GOT3 (cell line): ENCODE measurements at regions not wholly inside any gene's neighbourhood (a gene's known extent, or its start where the extent isn't known, plus 50 kb on each side); places are given as distances from the start of the nearest gene placed in this dataset.
"Not testable (repeated sequence)": the region's sequence is repeated elsewhere in the genome, so short reads cannot be mapped to it uniquely, and the experiment has no call there.

Experiments used
- DNase-seq: peaks from one replicate; lab custom pipeline; 2025; ENCODE audit warnings: mixed read lengths; lab: John Stamatoyannopoulos, UW

DNA sequence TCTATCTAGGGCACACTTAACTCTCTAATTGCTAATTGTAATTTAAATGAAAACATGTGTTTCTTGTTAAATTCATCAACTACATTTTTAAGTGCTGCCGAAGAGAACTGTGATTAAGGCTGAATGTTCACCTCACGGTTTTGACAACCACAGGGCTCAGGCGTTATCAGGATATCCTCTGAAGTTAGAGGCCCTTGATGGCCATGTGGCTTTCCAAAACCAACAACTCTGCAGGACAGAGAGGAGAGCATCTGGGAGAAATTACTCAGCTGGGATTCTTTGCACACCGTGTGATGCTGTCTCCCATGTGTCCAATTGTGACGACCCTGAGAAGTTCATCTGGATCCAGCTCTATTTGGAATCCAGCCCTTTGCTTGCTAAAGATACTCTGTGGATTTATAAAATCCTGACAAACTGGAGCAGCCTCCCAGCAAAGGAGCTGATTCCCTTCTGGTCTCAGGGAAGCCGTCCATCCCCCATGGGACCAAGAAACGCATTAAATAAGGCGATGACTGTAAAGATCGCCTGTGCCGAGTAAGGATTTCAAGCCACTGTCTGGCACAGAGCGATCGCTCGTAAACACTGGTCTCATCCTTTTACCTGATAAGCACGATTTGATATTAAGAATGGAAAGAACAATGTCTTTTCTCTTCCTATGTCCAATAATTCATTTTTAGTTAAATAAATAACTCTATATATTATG, 401.1 kb downstream of the CD83 start:
- no peak for DNase-seq

DNA sequence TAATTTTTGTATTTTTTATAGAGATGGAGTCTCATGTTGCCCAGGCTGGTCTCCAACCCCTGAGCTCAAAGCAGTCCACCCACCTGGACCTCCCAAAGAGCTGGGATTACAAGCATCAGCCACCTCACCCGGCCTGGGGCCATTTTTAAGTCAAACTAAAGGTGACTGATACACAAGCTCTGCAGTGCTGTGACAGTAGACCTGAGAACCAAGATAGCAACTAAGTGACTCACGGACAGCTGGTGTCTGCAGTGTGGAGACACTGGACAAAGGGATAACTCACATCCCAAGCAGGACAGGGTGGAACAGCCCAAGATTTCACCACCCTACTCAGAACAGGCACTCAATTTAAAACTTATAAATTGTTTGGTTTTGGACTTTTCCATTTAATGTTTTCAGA, 402.5 kb downstream of the CD83 start:
- no peak for DNase-seq

DNA sequence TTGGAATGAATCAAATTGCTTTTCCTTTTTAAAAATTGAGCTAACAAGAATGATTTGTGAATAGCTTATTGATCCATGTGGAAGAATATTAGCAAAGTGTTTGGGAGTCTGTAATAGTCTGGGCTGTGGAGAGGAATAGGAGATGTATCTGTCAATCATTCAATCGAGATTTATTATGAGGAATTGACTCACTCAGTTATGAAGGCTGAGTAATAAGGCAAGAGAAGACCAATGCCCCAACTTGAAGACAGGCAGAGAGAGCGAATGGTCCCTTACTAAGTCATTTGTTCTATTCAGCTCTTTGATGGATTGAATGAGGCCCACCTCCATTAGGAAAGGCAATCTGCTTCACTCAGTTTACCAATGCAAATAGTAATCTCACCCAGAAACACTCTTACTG, 403.0 kb downstream of the CD83 start:
- DNase-seq: no peak

DNA sequence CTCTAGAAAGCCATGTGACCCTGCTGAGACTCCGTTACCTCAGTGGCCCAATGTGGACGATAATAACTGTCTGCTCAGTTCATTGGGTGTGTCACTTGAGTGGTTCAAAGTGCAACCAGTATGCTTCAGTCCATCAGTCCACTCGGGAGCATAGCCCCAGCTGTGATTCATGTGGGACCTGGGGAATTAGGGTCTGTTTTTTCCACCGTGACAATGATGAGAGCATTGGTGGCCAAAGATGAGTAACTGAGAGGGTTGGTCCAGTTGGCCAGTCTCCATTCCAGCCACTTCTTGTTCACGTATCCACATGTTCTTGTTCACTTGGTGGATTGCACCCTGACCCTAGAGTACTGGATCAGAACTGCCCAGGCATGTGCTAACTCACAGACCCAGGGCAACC, 403.6 kb downstream of the CD83 start:
- DNase-seq: no peak

DNA sequence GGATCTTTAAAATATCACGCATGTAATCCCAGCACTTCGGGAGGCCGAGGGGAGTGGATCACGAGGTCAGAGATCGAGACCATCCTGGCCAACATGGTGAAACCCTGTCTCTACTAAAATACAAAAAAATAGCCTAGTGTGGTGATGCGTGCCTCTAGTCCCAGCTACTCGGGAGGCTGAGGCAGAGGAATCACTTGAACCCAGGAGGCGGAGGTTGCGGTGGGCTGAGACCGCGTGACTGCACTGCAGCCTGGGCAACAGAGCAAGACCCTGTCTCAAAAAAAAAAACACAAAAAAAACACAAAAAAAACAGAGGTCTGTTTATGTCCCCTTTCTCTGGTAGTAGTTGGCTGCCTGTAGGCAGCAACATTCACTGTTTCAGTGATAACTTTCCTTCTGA, 404.3 kb downstream of the CD83 start:
- not testable (repeated sequence) for DNase-seq

DNA sequence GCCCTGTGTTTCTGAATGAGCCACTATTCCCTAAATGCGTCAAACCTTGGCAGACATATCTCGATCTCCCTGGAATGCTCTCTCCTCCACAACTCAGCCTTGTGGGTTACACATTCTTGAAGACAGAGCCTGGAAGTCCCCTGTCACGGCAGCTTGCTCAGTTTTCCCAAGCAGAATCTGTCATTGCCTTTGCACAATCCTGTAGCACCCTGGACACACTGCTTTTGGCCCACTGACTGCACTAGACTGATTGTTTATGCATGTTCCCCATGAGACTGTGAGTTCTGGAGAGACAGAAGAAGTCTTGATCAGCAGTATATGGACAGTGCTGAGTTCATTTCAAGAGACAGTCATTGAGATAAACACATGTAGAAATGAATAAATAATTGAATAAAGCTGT, 406.7 kb downstream of the CD83 start:
- no peak for DNase-seq

DNA sequence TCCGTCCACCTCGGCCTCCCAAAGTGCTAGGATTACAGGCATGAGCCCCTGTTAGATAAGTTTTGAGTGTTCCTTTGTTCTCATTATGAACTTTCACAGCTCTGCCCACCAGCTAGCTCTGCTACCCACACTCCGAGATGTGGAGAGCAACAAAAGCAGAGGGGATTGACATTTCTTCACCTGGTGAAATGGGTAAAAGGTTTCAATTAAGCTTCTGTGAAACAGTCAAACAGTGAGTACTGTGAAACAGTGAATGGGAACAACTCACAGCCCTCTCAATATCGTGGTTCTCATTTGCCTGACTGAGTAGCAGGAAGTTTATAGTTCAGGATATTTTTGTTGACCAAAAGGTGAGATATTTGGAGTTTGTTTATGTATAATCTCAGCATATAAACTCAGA, 412.8 kb downstream of the CD83 start:
- DNase-seq: no peak

DNA sequence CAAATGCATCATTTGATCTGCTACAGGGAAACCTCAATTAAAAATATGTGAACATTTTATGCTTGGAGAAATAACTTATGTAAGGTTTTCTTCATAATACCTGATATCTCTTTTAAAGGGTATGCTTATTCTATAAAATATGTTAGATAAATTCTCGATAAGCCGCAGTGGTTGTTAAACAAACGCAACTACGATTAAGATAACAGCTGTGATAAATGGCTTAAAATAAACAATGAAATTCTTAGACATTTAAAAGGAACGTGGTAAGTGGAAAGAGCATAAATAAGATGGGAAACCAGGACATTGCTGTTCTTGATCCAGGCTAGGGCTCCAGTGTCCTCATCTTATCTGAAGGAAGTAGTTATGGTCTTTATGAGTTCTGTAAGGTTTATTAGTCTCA, 415.9 kb downstream of the CD83 start:
- no peak for DNase-seq

DNA sequence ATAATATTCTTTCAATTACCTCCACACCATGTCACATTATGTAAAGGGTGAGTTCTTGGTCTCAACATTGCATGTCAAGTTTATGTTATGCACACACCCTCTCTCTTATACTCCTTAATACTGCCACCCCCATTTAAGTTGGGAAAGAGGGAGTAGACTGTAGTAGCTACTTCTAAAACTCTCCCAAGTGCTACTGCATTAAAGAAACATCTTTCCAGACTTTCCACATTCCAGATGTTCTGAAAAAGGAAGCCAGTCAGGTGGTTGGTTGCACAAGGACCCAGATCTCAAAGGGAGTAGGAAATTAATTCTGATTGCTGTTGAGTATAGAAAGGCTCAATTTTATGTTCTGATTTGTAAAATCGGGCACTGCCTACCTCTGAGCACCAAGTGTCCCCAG, 419.5 kb downstream of the CD83 start:
- no peak for DNase-seq

DNA sequence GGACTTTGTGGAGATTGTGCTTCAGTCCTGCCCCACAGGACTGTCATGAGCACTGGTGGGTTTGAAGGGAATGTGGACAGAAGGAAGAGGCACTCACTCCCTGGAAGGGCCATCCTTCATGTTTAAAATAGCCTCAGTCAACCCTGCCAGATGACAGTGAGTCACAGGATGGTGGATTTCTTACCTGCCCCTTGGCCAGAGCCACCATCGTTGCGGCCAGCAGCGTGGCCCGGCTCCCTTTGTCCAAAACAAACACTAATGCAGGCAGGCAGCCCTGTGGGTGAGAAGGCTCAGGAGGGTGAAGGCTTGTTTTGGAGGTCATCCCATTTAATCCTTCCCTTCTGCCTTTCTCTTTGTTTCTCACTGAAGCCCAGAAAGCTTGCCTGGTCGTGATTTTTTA, 422.7 kb downstream of the CD83 start:
- no peak for DNase-seq

DNA sequence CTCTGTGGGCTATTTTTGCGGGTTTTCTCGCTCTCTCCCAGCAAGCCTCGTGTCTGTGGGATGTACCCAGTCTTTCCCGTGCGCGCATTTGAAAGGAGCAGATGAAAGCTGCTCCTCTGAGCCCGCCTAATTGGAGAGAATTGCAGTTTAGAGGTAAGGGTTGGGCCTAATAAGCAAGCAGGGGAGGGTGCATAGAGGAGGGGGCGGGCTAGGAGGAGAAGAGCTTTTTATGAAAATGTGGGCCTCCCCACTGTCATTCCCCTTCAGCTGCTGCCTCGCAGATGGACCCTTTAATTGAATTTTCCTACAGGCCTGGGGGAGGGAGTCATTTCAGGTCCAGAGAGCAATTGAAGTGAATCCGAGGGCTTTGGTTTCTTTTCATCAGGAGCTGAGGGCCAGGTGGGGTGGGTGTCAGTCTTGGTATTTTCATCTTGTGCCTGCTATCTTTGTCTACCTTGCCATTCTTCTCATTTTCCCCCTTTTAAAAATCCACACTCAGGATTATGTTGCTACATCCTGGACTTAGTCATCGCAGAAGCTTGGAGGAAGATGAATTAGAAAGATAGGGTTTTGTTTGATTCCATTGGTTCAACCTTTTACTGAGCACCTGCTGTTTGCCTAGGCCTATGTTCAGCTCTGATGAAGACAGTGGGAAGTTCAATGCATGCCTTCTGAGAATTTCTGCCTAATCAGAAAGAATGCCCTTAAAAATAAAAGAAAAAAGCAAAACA, 423.4 kb downstream of the CD83 start:
- DNase-seq: no peak

DNA sequence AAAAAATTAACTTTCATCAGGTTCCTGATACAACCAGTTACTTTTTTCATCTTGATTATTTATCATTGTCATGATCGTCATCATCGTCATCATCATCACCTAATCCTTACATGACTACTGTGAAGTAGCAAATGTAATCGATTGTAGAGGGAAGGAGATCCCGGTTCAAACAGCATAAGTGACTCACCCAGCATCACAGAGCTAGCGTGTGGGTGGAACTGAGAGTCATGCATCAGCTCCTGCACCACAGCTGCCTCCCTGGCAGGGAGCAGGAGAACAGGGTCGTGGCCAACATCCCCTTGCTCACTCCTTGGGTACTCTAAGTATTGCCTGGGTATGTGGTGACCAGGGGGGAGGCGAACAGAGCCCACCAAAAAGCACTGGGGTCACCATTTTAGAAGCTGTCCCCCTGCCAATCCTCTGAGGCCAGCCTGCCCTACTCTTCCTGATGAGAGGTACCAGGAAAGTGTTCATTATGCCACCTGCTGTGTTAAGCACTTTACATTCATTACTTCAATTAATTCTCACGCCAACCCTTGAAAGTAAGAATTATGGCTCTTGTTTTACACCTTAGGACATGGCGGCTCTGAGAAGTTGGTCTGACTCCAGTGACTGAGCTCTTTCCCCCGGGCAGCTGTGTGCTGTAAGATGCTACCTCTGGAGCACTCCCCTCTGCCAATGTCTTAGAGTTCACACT, 425.2 kb downstream of the CD83 start:
- DNase-seq: no peak

DNA sequence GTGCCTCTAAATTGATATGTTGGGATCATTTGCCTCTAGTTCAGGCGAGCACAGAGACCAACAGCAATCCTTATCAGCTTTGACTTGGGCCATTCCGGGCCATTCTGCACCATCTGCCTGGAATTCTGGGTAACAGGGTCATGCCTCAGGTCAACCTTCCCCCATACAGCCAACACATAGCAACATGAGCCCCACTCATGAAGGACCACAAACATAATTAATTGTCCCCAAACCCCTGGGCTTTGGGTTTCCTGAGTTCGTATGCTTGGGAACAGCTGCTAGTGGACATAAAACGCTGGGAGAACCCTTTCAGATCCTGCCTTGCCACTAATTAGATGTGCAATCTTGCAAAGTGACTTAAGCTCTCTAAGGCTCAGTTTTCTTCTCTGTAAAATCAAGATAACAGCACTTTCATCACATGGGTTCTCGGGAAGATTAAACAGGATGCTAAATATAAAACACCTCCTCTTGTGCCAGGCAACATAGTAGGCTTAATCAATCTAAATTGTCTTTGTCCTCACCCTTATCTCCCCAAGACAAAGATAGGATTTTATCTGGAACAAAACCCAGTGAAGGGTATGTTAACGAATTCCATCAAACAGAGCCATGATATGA, 426.5 kb downstream of the CD83 start:
- DNase-seq: no peak

DNA sequence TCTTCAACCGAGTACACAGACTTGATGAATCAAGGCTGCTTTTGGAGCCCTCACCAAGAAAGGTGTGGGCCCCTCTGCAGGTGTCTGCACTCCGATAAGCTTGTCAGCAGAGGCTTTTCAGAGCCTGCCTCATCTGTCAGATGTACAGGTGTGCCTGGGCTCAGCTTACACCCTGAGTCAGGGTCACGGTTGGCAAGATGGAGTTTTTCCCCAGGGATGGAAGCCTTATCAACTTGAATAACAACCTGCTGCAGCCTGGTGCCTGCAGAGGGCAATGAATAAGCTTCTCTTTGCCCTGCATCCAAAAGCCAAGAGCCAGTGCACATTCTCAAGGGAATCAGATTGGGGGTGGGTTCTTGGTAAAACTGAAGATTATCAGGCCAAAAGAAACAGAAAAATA, 427.1 kb downstream of the CD83 start:
- no peak for DNase-seq

DNA sequence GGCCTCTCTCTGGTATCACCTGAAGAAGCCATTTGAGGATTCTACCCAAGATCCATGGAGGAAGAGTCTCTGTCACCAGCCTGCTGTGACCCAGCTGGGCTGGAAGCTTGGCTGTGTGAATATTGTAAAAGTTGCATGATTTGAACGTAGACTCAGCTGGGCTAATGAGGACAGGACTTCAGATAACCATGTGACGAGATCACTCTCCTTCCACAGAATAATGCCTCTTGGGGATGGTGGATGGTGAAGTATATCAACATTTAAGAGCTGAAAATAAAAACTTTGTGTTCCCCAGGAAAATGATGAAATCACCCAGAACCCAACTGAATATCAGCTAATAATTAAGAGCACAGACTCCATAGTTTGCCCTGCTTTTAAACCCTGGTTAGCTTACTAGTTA, 427.9 kb downstream of the CD83 start:
- no peak for DNase-seq

DNA sequence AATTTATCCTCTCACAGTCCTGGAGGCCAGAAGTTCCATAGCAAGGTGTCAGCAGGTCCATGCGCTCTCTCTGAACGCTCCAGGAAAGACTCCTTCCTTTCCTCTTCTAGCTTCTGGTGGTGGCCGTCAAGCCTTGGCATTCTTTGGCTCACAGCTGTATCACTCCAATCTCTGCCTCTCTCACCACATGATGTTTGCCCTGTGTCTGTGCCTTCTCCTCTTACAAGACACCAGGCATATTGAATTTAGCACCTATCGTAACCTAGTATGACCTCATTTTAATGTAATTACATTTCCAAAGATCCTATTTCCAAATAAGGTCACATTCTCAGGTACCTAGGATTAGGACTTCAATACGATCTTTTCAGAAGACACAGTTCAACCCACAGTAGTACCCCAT, 428.5 kb downstream of the CD83 start:
- DNase-seq: no peak

DNA sequence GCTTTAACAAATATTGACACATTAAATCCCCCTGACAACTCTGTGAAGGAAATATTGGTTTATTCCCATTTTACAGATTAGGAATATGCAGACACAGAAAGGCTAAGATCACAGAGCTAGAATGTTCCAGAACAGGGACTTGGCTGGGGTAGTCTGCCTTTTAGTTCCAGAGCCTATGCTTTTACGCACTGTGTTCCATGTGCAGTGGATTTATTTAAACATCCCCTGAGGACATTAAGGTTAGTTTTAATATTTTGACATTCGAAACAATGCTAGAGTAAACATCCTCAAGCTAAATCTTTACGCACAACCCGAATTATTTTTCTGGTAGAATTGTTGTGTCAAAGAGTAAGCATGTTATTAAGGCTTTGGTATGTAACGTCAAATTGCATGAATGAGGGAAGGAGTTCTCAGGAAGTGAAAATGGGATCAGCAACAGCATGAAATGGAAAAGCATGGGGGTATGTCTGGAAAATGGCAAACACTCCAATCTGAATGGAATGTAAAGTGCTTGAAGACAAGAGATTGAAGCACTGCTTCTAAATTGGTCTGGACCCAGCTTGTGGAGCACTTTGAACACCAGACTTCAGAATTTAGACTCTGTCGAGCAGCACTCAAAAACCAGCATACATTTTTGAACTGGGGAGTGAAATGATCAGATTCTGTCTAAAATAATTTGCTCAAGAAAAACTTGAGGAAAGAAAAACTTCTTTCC, 429.9 kb downstream of the CD83 start:
- DNase-seq: no peak

DNA sequence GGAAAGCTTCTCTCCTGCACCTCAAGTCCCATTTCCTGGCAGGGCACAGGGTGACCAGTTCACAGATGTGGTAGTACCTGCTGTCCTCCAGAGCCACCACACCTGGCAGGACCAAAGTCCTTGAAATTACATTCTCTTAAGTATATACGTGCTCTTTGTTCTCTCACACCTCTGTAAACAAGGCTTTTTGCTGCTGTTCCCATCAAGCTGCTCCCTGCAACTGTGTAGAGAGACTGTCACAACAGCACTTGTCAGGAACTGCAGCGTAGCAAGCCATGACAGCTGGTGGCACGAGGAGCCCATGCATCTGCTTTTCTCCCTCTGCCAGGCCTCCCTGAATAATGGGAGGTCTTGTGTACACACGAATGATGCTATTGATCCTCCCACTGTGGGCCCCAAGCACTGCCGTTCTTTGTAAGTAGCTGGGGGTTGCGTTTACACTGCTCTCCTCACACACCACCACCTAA, 431.8 kb downstream of the CD83 start:
- DNase-seq: no peak

DNA sequence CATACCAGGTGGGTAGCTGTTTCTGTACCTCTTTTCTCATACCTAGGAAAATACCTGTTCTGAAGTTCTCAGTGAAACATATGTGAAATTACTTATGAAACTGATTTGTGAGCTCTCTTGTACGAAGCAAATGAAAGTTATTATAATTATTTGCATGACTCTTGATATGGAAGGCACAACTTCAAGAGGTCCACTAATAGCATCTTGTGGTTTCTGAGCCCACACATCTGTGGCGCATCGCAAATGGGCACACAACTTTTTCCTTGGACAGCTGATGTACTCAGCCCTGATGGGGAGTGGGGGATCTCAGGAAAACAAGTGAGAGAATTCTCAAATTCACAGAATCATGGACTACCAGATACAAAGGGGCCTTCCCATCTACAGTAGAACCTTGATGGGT, 432.3 kb downstream of the CD83 start:
- no peak for DNase-seq

DNA sequence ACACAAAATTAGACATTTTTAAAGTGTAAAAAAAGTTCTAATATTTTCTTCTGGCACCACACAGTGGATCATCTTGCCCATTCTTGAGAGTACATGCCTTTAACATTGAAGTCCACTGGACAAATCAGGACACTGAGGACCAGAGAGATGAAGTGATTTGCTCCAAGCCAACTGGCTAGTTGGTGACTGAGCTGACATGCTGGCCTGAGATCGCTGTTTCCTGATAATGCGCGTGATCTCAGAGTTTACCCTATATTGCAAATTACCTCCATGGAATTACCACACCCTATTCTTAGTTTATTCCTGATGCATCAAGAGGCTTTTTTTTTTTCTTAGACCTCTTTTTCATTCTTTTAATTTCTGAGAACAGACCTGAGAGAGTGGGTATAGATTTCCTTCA, 432.8 kb downstream of the CD83 start:
- no peak for DNase-seq

DNA sequence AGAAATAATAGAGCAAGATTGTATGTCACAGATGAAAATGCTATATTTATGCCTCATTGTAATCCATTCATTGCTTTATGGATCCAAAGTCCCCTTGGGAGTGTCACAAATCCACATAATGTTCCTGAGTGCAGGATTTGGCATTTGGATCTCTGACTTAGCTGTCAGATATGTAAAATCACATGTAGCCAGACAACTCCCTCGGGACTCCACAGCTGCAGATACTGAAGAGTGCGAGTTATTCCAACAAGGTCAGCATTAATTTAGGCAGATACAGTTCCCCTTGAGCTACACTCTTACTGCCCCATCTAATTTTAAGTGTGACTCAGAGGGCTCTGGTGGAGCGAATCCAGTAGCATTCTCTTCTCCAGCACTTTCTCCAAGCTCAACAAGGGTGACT, 433.2 kb downstream of the CD83 start:
- no peak for DNase-seq

DNA sequence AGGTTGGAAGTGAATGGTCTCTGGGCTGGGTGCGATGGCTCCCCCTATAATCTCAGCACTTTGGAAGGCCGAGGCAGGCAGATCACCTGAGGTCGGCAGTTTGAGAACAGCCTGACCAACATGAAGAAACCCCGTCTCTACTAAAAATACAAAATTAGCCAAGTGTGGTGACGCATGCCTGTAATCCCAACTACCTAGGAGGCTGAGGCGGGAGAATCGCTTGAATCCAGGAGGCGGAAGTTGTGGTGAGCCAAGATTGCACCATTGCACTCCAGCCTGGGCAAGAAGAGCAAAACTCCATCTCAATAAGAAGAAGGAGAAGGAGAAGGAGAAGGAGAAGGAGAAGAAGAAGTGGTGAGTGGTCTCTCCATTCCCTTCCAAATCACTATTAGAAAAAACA, 434.0 kb downstream of the CD83 start:
- not testable (repeated sequence) for DNase-seq
